GM18526 (cell line): ENCODE measurements at regions not wholly inside any gene's neighbourhood (a gene's known extent, or its start where the extent isn't known, plus 50 kb on each side); places are given as distances from the start of the nearest gene placed in this dataset.

Source experiments
- POLR2A ChIP-seq: IDR thresholded peaks from 3 replicates; pipeline ENCODE4 v1.6.1; 2011; ENCODE audit not compliant: insufficient read length; ENCODE audit errors: extremely low read depth

DNA sequence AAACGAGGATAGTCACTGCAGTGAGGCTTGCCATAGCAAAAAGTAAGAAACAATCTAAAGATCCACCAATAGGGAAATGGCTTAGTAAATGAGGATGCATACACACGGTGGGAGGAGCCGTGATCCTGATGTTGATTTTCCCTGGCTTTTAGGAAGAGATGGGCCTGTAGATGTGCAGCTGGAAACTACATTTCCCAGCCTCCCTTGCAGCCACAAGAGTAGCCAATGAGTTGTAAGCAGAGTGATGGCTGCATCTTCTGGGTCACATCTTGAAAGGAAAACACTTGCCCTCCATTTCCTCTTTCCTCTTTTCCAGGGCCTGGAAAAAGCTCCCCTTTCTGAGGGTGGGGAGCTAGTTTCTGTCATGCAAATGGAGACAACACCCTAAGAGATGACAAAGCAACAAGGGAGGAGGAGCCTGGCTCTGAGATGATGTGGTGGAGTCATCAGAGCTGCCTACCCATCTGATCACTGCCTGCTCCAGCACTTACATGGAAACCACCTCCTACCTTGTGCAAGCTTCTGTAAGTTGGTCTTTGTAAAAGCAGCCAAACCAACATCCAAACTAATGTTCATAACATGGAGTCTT, 139.1 kb downstream of the TLE3 start:
- TF ChIP-seq POLR2A, result no peak

DNA sequence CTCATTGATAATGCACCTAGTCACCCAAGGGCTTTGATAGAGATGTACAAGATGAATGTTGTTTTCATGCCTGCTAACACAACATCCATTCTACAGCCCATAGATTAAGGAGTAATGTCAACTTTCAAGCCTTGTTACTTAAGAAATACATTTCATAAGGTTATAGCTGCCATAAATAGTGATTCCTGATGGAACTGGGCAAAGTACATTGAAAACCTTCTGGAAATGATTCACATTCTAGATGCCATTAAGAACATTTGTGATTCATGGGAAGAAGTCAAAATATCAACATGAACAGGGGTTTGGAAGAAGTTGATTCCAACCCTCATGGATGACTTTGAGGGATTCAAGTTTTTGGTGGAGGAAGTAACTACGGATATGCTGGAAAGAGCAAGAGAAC, 135.2 kb downstream of the TLE3 start:
- no peak for TF ChIP-seq POLR2A

DNA sequence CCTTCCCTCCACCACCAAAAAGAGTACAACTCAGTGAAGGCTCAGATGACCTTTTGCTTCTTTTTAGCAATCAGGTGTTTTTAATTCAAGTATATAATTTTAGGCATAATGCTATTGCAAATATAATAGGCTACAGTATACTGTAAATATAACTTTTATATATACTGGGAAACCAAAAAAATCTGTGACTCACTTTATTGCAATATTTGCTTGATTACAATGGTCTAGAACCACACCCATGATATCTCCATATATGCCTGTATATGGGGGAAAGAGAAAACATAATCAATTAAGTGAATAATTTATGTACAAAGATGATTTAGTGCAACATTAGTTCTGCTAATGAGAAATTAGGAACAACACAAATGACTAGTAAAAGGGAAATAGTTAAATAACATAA, 134.3 kb downstream of the TLE3 start:
- no peak for TF ChIP-seq POLR2A

DNA sequence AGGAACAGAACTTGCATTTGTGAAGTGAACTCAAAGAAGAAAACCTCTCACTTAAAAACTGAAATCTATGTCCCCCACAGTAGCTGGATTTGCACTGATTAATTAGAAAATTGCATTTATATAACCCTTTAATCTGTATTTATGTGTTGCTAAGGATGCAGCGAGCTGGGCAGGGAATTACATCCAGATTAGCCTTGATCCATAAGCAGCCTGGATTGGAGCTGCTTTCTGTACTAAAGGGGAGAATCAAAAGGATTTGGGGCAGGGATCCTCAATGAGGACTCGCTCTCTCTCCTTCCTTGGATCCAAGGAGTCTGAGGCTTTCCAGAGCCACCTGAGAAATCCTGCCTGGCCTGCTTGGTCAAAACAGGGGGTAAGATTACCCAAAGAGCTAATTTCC, 125.9 kb downstream of the TLE3 start:
- TF ChIP-seq POLR2A, result no peak

DNA sequence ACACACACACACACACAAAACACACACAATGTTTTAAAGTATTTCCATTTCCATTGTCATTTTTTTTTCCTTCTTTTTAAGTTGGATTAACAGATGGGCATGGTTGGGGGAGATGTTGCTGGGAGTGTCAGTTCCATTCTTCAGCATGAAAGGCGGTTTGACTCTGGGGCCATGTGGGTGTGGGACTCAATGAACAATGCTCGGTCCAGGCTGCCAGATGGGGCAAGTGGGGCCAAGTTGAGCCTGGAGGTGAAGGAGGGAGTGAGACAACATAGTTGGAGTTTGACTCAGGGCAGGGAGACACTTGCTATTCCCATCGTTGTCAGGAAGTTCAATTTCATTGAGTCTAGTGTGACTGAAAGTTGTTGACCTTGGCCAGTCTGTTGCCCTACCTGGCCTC, 125.3 kb downstream of the TLE3 start:
- TF ChIP-seq POLR2A, result no peak

DNA sequence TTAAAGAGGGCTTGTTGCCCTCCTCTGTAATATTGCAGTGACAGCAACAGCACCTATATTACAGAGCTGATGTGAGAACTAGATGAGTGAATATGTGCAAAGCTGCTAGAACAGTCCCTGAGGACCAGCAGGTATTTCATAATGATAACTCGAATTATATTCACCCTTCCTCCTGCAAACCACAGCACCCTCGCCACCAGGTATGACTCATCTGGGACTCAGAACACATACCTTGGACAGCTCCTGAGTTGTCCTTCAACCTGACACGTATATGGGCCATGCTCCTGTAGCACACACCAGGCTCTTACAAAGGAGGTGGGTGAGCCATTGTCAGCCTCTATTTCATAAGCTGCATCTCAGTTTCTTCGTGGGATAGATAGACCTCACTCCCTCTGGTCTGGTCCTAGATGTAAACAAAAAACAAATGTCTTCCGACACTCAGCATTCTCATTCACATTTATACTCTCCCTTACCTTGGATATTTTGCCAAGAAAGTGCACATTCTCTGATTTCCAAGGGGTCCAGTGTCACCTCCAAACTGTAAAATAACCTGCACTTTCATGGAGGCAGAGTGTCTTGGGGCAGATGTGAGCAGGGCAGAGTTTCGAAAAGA, 124.5 kb downstream of the TLE3 start:
- TF ChIP-seq POLR2A, result no peak

DNA sequence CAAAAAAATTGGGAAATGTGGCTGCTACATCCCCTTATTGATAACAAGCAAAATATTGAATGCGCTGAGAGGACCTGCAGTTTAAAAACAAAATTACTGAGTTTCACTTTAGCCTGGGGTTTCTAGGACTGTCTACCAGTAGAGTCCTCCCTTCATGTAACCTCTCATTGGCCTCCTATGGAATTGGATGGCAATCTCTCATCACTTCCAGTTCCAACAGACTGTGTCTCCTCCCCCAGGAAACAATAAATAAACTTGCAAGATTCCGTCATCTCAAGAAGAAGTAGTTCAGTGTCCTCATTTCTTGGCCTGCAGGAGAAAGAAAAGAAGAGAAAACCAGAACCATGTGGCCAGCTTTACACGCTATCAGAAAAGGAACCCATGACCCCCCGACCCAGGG, 123.8 kb downstream of the TLE3 start:
- no peak for TF ChIP-seq POLR2A

DNA sequence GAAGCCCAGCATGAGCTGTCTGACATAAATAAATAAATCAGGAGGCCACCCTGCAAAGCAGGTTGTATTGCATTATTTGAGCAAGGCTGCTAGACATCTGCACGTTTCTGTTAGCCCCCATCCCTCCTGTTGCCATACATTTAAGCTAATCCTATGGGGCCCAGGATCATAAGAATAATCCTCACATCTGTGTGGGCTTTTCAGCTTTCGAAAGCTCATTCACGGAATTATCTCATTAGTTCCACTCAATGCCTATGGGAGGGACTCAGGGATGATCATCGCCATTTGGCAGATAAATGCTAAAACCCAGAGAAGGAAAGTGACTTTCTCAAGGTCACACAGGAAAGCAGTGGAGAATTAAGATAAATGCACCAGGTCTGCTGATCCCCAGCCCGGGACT, 123.4 kb downstream of the TLE3 start:
- no peak for TF ChIP-seq POLR2A

DNA sequence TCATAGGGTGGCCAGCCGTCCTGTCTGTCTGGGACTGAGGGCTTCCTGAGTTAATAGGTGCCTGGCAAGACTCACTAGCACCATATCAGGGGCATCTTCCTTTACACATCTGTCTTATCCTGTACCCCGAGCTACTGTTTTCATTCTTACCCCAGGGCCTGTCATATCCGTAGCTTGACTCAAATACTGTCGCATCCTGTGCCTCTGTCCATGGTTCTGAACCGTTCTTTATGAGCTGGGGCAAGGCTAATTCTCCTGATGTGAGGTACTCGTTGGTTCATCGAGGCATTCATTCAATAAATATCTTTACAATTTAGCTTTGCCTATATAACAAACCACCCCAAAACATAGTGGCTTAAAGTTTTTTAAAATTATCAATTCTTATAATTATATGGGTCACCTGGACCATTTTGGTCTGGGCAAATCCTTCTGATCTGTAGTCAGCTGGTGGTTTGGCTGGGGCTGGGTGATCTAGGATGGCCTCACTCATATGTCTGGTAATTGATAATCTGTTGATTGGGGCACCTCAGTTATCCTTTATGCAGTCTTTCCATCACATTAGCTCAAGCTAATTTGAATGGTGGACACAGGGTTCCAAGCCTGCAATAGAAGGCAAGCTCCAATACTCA, 121.2 kb downstream of the TLE3 start:
- TF ChIP-seq POLR2A, result no peak

DNA sequence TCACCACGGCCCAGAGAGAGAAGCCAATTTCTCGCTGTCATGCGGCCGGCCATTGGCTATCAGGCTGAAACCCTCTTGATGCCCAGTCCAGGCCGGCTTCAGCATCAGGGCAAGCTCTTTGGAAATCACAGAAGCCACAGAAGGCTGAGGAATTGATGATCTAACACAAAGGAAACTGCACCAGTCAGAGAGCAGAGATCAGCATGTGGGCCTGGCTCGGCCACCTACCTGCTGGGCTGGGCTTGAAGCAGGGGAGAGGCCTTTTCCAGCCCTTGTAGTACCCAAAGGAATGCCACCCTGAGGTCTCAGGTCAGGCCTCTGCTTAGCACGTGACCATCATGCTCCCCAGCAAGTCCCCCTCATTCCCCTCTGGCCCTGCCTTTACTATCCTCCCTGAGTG, 119.1 kb downstream of the TLE3 start:
- no peak for TF ChIP-seq POLR2A

DNA sequence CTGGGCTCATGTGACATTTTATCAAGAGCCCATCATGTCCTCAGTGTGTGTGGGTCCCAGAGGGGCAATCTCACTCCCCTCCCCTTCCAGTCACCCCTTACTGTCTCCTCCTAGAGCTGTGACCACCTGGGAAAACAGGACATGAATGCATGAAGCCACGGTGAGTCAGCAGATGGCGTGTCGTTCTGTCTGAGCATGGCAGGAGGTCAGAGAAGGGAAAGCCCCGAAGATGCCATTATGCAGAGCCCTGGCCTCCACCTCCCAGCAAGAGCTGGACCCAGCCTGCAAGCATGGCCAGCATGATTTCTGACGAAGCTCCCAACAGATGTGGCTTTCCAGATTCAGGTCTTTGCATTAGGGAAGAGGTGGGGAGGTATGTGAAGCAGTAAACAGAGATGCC, 118.5 kb downstream of the TLE3 start:
- no peak for TF ChIP-seq POLR2A

DNA sequence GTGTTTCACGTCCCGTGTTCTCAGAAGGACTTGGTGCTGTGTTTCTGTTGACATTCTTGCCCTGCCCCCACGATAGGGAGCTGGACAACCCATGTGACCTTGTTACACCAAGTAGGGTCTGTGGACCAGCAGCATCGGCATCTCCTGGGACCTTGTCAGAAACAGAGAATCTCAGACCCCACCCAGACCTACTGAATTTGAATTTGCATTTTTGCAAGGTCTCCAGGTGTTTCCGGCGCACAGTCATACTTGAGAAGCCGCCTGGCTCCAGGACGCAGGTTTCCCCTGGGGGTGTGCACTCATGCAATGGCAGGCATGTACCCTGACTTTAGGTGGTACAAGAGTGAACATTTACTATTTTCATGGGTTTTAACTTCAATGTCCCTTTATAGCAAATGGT, 117.9 kb downstream of the TLE3 start:
- peak; percentile 20 for TF ChIP-seq POLR2A

DNA sequence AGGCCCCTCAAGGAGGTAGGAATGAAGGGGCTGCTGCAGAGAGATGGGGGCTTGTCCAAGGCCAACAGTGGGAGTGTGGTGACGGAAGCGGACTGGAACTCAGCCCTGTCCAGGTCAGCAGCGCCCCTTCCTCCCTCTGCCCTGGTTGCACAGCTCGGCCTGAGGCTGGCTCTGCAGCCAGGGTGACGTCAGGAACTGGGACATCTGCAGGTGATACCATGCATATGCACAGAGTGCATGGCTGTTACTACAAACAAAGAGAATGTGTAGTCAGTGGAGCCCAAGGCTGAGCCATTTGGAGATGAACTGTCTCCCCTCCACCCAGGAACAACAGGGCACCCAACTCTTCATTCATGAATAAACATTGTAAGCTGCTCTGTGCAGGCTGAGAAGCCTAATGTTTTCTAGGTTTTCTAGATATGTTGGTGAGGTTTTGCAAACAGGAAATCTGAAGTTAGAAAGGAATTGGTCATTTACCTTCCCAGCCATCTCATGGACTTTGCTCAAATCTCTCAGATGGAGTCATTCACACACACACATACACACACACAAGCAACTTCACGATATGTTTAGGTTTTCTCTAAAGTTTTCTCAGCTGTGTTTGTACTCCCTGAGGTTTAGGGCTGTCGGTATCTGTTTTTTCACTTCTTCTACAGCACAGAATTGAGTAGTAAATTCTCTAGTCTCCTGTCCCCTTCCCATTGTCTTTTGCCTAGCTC, 117.2 kb downstream of the TLE3 start:
- no peak for TF ChIP-seq POLR2A

DNA sequence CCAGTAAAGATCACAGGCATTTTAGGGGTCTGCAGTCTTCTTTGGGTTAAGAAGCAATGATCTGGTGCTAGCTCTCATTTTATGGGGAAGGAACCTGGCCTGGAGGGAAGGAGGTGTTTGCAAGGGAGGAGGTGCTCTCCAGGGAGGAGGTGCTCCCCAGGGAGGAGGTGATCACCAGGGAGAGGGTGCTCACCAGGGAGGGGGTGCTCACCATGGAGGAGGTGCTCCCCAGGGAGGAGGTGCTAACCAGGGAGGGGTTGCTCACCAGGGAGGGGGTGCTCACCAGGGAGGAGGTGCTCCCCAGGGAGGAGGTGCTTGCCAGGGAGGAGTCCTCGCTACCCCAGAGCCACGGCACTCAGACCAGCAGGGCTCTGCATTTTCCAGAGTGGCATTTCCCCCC, 115.7 kb downstream of the TLE3 start:
- no peak for TF ChIP-seq POLR2A

DNA sequence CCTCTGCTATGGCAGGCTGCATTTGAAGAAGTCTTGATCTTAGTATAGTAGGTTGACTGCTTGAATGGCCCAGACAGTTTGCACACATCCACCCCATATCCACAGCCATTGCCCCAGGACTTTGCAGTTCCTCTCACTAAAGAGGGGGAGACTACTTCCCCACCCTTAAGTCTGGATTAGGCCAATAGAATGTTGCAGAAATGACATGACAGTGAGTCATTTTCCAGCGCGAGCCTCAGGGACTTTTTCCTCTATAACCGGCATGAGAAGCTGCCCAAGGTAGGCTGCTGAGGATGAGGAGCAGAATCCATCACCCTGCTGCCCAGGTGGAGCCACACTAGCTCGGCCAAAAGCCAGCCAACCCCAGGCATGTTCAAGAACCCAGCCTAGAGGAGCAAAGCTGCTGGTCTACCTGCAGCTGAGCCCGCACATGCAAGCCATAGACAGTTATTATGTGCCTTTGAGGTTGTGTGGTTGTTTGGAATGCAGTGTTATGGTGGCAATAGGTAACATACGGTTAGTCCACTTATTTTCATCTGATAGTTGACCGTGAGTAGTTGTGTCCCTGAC, 113.9 kb downstream of the TLE3 start:
- TF ChIP-seq POLR2A, result no peak
